ENCODE measurements at regions not wholly inside any gene's neighbourhood (a gene's known extent, or its start where the extent isn't known, plus 50 kb on each side); places are given as distances from the start of the nearest gene placed in this dataset.
"Not testable (repeated sequence)": the region's sequence is repeated elsewhere in the genome, so short reads cannot be mapped to it uniquely, and the experiment has no call there.

DNA sequence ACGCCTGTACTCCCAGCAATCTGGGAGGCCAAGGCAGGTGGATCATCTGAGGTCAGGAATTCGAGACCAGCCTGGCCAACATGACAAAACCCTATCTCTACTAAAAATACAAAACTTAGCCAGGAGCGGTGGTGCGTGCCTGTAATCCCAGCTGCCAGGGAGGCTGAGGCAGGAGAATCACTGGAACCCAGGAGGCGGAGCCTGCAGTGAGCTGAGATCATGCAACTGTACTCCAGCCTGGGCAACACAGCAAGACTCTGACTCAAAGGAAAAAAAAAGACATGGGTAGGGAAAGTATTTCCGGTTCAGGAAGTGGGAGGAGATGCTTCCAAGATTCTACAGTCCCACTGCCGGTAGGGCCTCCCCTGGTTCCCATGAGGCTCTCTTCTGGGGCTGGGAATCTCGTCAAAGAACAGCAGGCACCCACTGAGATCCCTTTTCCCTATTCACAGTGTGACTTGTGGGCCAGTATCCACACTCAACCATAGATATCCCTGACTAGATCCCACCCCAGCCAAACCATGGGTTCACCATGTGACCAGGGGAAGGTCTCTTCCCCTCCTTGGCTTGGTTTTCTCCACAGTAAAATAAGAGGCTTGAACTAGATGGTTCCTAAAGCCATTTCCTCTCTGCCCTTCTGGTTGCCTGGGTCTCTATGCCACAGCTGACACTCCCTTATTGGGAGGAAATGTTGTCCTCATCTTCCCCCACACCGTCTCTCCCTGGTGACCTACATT, 443.3 kb downstream of the BUD13 start:
- no peaks in the 10 kb centered on the region for H3K9me3 Mint-ChIP-seq
- H3K4me3 Mint-ChIP-seq: no peak overlapping the region
- H3K4me1 Mint-ChIP-seq (ENCODE audit: low read depth): no peaks in the 10 kb centered on the region
- H3K36me3 Mint-ChIP-seq (ENCODE audit: low read depth): no peaks in the 10 kb centered on the region
- H3K27ac Mint-ChIP-seq: no peak overlapping the region
- H3K27me3 Mint-ChIP-seq: peaks cover 5% of the 10 kb centered on the region

- Mint-ChIP-seq H3K4me1 (ENCODE audit: low read depth) (no peaks in the 10 kb centered on the region), H3K27me3 (peaks cover 5% of the 10 kb centered on the region)
Measured at GRCh38 chr11:116328851-116329250, 443.9 kb downstream of the BUD13 start.

DNA sequence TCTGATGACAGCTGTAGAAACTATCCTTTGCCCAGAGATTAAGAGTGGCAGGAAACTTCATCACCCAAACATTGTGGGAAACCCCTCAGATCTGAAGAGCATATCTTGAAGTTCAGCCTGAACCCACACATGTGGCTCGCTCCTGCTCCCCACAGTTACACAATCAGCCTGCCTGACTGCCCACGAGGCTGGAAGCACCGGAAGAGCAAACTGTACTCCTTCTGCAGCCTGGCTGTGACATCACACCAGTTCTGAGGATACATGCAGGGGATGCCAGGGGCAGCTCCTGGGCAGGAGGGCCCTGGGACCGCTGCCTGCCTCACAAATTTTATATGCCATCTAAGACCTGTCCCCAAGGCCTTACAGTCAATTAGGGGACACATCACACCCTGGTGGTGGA, 444.4 kb downstream of the BUD13 start:
- H3K9me3 Mint-ChIP-seq: no peaks in the 10 kb centered on the region
- no peak overlapping the region for H3K4me3 Mint-ChIP-seq
- H3K27me3 Mint-ChIP-seq: peaks cover 5% of the 10 kb centered on the region
- no peaks in the 10 kb centered on the region for H3K36me3 Mint-ChIP-seq (ENCODE audit: low read depth)
- no peaks in the 10 kb centered on the region for H3K4me1 Mint-ChIP-seq (ENCODE audit: low read depth)
- H3K27ac Mint-ChIP-seq: no peak overlapping the region

More at GRCh38 chr11:116328851-116329250, 443.9 kb downstream of the BUD13 start:
- Mint-ChIP-seq H3K4me3 (no peak overlapping the region), H3K27ac (no peak overlapping the region), H3K36me3 (ENCODE audit: low read depth) (no peaks in the 10 kb centered on the region), H3K9me3 (no peaks in the 10 kb centered on the region)

DNA sequence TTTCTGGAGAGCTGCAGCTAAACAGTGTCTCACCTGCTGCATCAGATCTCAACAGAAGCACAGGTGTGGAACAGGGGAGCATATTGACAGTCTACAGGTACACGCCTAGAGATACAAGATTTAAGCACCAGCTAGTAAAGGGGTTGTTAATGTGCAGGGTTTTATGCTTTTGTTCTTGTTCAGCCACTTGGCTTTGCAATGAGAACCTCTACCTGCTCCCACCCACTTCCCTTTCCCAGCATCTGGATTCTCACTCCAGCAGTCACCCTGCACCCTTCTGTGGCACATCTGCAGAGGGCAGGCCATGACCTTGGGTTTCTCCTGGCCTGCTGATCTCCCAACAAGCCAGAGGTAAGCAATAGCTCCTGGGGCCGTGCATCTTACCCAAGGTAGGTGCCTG, 446.6 kb downstream of the BUD13 start:
- H3K27ac Mint-ChIP-seq: no peak overlapping the region
- peaks cover 5% of the 10 kb centered on the region for H3K27me3 Mint-ChIP-seq
- H3K36me3 Mint-ChIP-seq (ENCODE audit: low read depth): no peaks in the 10 kb centered on the region
- no peak overlapping the region for H3K4me3 Mint-ChIP-seq
- no peaks in the 10 kb centered on the region for H3K4me1 Mint-ChIP-seq (ENCODE audit: low read depth)
- H3K9me3 Mint-ChIP-seq: peaks cover 1% of the 10 kb centered on the region

- Mint-ChIP-seq H3K9me3 (peaks cover 6% of the 10 kb centered on the region), H3K36me3 (ENCODE audit: low read depth) (no peaks in the 10 kb centered on the region), H3K27ac (no peak overlapping the region), H3K27me3 (peaks cover 5% of the 10 kb centered on the region), H3K4me1 (ENCODE audit: low read depth) (no peaks in the 10 kb centered on the region), H3K4me3 (no peak overlapping the region)
Measured at GRCh38 chr11:116325247-116325646, 447.5 kb downstream of the BUD13 start.

GRCh38 chr11:116324077-116324476, 448.7 kb downstream of the BUD13 start:
- H3K9me3 Mint-ChIP-seq; H3K27ac Mint-ChIP-seq; H3K27me3 Mint-ChIP-seq; H3K4me3 Mint-ChIP-seq; H3K36me3 Mint-ChIP-seq (ENCODE audit: low read depth); H3K4me1 Mint-ChIP-seq (ENCODE audit: low read depth): not testable (repeated sequence)

DNA sequence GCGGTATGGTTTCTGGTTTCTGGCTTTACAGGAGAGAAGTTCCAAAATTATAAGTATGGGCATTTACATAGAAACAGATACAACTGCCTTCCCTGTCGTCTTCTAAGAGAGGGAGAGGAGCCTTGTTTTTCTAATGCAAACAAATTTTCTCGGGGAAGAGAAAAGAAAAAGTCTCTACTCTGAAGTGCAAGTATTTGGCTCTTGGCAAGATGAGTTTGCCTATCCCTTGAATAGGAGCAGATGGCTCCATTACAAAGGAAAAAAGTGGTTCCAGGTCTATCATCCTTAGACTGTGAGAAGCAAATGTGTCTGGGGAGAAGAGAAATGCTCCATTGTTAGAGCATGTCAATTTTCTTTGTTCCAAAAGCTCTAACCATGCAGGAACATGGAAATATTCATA, 455.6 kb downstream of the BUD13 start:
- no peak overlapping the region for H3K4me3 Mint-ChIP-seq
- no peaks in the 10 kb centered on the region for H3K4me1 Mint-ChIP-seq (ENCODE audit: low read depth)
- H3K36me3 Mint-ChIP-seq (ENCODE audit: low read depth): no peaks in the 10 kb centered on the region
- H3K9me3 Mint-ChIP-seq: peaks cover 6% of the 10 kb centered on the region
- no peak overlapping the region for H3K27ac Mint-ChIP-seq
- peaks cover 15% of the 10 kb centered on the region for H3K27me3 Mint-ChIP-seq

DNA sequence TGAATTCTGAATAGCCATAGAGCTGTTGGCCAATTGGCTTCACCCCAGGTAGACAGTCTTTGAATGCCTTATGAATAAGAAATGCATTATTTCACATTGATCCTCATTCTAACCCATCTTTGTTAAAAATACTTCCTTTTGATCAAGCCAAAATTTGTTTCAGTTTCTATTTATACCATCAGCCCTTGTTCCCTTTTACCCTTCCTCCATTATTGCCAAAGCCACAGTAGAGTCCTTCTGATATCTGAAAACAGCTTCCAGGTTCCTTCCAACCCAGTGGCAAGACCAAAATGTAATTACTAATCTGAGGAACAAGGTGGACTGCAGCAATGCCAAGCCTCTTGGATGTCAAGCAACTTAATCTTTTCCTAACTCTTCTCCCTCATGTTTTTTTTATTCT, 458.8 kb downstream of the BUD13 start:
- Mint-ChIP-seq H3K27ac (no peak overlapping the region), H3K27me3 (peaks cover 23% of the 10 kb centered on the region), H3K9me3 (no peaks in the 10 kb centered on the region), H3K4me1 (ENCODE audit: low read depth) (no peaks in the 10 kb centered on the region), H3K4me3 (no peak overlapping the region), H3K36me3 (ENCODE audit: low read depth) (no peaks in the 10 kb centered on the region)

DNA sequence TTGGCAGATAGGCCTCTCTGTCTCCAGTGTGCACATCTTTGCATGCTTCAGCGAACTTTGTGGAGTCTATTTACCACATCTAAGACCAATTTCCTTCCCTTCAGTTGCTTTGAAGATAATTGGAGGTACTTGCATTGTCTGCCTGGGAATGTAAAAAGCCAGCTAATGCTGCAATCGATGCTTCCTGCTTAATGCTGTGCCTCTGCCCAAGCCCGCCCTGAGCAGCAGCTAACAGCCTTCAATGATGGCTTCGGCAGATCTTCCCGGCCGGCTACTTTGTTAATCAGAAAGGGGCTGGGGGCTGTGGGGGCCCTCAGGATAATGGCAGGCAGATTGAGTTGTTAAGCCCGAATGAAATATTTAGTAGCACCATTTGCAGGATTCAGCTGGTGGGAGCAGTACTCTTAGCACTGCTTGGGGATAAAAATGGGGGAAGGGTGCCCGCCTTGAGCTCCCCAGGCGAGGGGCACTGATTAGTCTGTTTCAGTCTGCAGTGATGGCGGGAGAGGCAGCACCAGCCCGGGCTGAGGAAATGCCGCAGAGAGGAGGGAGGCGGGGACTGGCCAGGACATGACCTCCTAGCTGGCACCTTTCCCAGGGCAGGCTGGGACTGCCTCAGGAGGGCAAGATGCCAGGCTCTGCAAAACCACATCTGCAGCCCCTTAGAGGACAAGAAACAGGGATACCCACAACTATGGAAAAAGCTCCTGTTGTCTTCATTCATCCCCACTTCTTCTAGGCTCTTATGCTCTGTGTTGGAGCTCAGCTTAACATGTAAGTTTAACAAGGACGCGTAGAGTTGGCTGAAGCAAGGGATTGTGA, 460.0 kb downstream of the BUD13 start:
- H3K4me3 Mint-ChIP-seq: no peak overlapping the region

DNA sequence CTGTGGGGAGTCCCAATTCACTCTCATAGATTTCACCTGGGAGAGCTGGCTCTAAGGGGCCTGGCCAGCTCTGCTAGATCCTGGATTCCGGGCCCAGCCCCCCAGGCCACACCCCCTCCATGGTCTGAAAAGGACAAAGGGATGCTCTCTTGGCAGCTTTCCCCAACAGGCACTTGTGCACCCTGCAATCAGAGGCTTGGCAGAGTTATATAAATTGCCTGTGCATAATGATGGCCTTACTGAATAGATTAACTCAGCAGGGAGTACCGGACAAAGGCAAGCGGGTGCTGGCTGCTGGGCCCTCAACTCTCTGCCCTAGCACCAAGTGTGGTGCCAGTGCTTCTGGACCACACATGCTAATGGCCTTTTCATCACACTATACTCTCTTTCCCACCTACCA, 461.6 kb downstream of the BUD13 start:
- H3K4me3 Mint-ChIP-seq: no peak overlapping the region
- H3K27me3 Mint-ChIP-seq: peaks cover 19% of the 10 kb centered on the region
- no peak overlapping the region for H3K27ac Mint-ChIP-seq
- H3K36me3 Mint-ChIP-seq (ENCODE audit: low read depth): no peaks in the 10 kb centered on the region
- H3K9me3 Mint-ChIP-seq: no peaks in the 10 kb centered on the region
- no peaks in the 10 kb centered on the region for H3K4me1 Mint-ChIP-seq (ENCODE audit: low read depth)

More for the DNA sequence above, 460.0 kb downstream of the BUD13 start:
- no peaks in the 10 kb centered on the region for H3K36me3 Mint-ChIP-seq (ENCODE audit: low read depth)
- H3K4me1 Mint-ChIP-seq (ENCODE audit: low read depth): no peaks in the 10 kb centered on the region
- no peak overlapping the region for H3K27ac Mint-ChIP-seq
- H3K27me3 Mint-ChIP-seq: peaks cover 23% of the 10 kb centered on the region
- no peaks in the 10 kb centered on the region for H3K9me3 Mint-ChIP-seq

- peaks cover 18% of the 10 kb centered on the region for H3K27me3 Mint-ChIP-seq
- H3K27ac Mint-ChIP-seq: no peak overlapping the region
- no peaks in the 10 kb centered on the region for H3K36me3 Mint-ChIP-seq (ENCODE audit: low read depth)
- no peaks in the 10 kb centered on the region for H3K4me1 Mint-ChIP-seq (ENCODE audit: low read depth)
- H3K4me3 Mint-ChIP-seq: no peak overlapping the region
- no peaks in the 10 kb centered on the region for H3K9me3 Mint-ChIP-seq
Measured at GRCh38 chr11:116310698-116311097, 462.1 kb downstream of the BUD13 start.

- no peaks in the 10 kb centered on the region for H3K9me3 Mint-ChIP-seq
- H3K4me3 Mint-ChIP-seq: no peak overlapping the region
- H3K4me1 Mint-ChIP-seq (ENCODE audit: low read depth): no peaks in the 10 kb centered on the region
- H3K27ac Mint-ChIP-seq: no peak overlapping the region
- H3K27me3 Mint-ChIP-seq: peaks cover 14% of the 10 kb centered on the region
- H3K36me3 Mint-ChIP-seq (ENCODE audit: low read depth): no peaks in the 10 kb centered on the region
Measured at GRCh38 chr11:116310226-116310625, 462.6 kb downstream of the BUD13 start.

DNA sequence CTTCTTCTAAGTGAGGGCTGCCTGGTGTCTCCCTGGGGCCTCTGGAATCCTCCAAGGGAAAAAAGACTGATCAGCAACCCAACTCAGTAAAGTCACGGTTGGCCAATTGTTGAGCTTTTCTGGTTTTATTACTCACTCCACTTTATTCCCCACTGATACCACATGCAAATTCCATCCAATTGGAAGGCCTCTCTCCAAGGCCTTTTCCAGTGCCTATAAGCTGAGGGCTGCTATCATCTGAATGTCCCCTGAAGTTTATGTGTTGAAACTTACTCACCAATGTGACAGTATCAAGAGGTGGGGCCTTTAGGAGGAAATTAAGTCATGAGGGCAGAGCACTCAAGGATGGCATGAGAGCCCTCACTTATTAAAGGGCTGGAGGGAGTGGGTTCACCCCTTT, 463.3 kb downstream of the BUD13 start:
- no peaks in the 10 kb centered on the region for H3K9me3 Mint-ChIP-seq
- H3K4me3 Mint-ChIP-seq: no peak overlapping the region
- H3K4me1 Mint-ChIP-seq (ENCODE audit: low read depth): no peaks in the 10 kb centered on the region
- peaks cover 8% of the 10 kb centered on the region for H3K27me3 Mint-ChIP-seq
- no peak overlapping the region for H3K27ac Mint-ChIP-seq
- H3K36me3 Mint-ChIP-seq (ENCODE audit: low read depth): no peaks in the 10 kb centered on the region

- Mint-ChIP-seq H3K9me3 (no peaks in the 10 kb centered on the region), H3K4me3 (no peak overlapping the region), H3K4me1 (ENCODE audit: low read depth) (no peaks in the 10 kb centered on the region), H3K27ac (no peak overlapping the region), H3K36me3 (ENCODE audit: low read depth) (no peaks in the 10 kb centered on the region), H3K27me3 (no peaks in the 10 kb centered on the region)
Measured at GRCh38 chr11:116302756-116303155, 470.0 kb downstream of the BUD13 start.

GRCh38 chr11:116301141-116301540, 471.6 kb downstream of the BUD13 start:
- Mint-ChIP-seq H3K27ac (no peak overlapping the region), H3K36me3 (ENCODE audit: low read depth) (no peaks in the 10 kb centered on the region), H3K4me1 (ENCODE audit: low read depth) (no peaks in the 10 kb centered on the region), H3K4me3 (no peak overlapping the region), H3K9me3 (no peaks in the 10 kb centered on the region), H3K27me3 (no peaks in the 10 kb centered on the region)

Measured in stimulated activated naive CD8-positive, alpha-beta T cell treated with anti-CD3 and anti-CD28 coated beads, Interleukin-15, Interleukin-2, amounts not matched to agents 100 ng/mL and 50 ng/mL, for 24 hours (primary cell).